ENCODE measurements at regions not wholly inside any gene's neighbourhood (a gene's known extent, or its start where the extent isn't known, plus 50 kb on each side); places are given as distances from the start of the nearest gene placed in this dataset.
A peak's percentile ranks its signal among the peaks of the same experiment; 100 is the strongest.
"Not testable (repeated sequence)": the region's sequence is repeated elsewhere in the genome, so short reads cannot be mapped to it uniquely, and the experiment has no call there.

DNA sequence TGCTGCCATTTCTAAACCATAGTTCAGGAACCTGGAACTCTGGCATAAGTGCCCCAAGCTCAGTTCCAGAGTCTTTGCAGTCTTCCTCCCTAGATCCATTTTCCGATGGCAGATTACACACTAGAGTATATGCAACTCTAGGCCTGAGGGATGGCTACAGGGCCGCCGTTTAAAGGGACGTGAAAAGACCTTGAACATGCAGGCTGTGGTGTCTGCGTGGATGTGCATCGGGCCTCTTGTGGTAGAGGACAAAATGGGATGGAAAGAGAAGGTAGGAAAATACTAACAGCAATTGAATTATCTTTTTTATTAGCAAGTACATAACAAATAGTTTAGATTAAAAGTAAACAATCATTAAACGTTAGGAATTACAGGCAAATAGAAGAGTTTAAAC, 588.9 kb downstream of the RFPL4B start:
- DNase-seq, result no peak

DNA sequence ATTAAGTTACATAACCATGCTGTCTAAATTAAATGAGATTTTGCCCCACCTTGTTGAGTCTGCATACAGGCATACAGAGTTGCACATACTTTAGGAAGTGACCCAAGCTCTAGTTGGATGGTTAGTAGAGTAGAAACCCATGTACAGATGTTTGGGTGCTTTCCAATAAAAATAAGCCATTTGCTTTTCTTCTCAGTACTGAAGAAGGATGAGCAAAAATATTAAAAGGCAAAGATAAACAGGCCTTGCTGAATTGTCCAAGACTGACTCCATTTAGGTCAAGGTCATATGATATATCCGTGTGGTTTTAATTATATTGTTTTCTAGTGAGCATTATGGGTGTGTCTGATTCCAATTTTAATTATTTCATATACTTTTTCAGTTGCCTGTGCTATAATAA, 589.4 kb downstream of the RFPL4B start:
- DNase-seq, result no peak

DNA sequence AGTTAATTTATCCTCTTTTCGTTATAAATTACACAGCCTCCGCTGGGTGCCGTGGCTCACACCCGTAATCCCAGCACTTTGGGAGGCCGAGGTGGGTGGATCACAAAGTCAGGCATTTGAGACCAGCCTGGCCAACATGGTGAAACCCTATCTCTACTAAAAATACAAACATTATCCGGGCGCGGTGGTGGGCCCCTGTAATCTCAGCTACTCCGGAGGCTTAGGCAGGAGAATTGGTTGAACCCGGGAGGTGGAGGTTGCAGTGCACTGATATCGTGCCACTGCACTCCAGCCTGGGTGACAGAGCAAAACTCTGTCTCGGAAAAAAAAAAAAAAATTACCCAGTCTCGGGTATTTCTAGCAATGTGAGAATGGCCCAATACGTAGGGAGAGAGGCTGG, 590.6 kb downstream of the RFPL4B start:
- not testable (repeated sequence) for DNase-seq

DNA sequence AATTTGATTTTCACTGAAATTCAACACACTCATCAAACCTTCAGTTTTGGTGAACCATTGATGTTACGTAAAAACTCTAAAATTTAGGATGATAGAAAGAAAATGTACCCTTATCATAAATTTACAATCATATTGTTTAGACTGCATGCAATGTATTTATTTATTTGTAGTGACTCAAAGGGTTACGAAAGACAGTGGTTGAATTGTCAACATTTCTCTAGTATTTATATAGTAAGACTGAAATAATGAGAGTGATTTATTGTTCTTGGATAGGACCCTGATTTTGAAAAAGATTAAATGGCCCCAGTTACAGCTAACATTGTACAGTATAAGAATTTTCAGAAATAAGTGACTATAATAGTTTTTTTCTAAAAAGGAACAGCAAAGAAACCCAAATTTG, 591.5 kb downstream of the RFPL4B start:
- no peak for DNase-seq

DNA sequence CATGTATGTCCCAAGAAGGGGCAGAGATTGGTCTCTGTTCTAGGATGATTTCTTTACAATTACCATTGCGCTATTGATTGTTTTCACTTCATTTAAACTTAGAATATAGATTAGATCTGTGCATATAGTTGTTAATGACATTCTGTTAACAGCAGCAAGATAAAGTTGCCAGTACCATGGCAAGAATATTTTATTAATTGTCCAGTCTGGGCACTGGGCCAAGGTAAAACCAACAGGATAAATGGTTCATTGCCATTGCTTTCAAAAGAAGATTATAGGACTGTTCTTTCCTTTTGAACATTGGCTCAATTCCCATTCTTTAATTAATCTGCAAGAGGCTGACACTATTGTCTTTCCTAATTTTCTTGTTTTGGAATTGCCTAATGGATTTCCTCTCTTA, 592.4 kb downstream of the RFPL4B start:
- no peak for DNase-seq

DNA sequence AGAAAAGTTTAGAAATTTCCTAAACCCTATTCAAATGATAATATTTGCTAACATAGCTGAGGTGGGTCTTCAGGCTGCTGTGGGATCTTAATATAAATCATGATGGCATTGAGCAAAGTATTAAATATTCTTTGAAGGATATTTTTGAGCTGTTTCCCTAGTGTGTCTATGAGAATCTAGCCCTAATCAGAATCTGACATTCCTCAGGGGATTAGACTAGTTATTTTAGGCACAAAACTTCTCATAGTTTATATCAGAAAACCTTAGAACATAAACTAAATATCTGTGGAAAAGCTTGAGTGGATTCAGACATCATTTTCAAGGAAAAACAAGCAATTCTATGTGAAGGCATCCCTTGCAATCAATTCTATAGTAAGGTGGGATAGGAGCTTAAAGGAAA, 594.5 kb downstream of the RFPL4B start:
- DNase-seq, result no peak

DNA sequence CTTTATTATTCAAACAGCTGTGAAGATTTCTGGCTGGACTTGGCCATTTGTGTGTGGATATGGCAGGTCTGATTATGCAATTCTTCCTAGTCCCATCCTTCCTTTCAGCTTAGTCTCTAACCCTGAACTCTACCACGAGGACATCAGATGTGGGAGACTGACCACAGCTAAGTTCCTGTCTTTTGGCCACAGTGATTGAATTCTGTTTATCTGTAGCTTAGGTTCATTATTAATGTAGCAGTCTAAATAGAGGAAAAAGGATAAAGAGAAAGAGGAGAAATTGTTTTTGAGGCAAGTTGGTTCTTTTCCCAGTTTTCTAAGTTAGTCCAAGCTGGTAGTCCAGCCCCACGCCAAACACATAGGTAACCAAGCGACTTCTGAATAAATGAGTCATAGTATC, 598.9 kb downstream of the RFPL4B start:
- DNase-seq, result no peak

DNA sequence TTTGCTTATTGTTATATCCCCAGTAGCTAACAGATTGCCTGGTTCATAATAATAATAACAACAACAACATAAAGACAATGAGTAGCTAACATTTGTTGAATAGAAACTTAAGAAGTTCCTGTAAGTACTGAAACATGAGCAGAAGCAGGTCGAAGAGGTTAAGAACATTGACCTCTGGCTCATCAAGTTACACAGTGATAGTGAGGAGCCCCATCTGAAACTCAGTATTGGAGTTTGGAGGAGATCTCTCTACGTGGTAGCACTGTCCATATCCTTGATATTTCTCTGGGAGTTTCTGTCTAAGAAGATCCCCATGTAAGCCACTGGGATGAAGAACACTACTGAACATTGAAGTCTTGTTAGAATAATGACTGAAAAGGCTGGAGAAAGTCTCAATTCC, 600.4 kb downstream of the RFPL4B start:
- no peak for DNase-seq

DNA sequence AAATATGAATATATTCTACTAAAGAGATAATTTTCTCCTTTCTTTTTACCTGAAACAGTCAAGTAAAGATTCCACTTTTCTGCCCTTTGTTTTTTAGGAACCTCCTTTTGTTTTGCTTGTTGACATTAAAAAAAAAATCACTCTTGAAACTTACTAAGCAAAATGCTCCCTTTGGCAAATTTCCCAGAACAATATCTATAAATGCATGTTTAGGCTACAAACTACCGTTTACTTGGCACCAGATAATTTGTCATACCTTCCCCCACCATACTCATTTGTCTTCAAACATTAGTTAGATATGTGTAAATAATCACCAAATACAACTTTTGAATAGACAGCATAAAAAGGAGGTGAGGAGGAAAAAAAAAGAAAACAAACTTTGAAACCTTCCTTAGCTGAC, 604.7 kb downstream of the RFPL4B start:
- DNase-seq, result no peak

DNA sequence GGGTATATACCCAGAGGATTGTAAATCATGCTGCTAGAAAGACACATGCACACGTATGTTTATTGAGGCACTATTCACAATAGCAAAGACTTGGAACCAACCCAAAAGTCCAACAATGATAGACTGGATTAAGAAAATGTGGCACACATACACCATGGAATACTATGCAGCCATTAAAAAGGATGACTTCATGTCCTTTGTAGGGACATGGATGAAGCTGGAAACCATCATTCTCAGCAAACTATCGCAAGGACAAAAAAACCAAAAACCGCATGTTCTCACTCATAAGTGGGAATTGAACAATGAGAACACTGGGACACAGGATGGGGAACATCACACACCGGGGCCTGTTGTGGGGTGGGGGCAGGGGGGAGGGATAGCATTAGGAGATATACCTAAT, 608.6 kb downstream of the RFPL4B start:
- not testable (repeated sequence) for DNase-seq

DNA sequence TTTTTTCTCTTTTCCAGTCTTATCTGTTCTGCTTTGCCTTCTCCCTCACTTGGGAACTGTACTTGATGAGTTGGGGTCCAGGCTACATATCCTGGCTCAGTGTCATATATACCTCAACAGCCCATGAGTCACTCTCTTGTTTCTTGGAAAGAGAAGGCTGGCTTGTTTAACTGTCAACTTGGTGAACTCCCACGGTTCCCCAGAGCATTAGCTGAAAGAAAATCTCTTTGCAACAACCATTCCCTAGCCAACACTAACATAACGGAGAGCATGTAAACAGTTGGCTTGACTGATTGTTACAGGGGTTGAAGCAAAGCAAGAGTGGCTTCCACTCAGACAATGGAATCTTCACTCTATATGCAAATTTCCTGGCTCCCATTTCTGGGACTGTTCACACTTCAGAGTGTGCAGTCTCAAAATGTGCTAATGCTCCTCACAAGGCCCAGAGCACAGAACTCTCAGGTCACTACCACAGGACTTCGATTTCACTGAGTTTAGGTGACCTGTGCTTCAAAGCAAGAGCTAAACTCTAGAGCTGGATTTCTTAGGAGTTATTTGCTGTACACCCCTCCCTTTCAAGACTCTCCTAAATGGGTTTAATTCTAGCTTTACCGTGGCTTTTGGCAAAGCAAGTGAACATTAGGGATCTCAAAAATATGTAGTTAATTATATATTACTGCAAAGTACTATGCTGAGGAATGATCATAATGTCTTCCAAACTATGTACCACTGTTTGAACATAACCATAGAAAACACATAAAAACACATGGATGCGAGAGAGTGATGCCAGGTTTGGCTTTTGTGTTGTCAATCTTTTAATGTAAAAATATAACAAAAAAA, 609.8 kb downstream of the RFPL4B start:
- DNase-seq, result peak; percentile 92

DNA sequence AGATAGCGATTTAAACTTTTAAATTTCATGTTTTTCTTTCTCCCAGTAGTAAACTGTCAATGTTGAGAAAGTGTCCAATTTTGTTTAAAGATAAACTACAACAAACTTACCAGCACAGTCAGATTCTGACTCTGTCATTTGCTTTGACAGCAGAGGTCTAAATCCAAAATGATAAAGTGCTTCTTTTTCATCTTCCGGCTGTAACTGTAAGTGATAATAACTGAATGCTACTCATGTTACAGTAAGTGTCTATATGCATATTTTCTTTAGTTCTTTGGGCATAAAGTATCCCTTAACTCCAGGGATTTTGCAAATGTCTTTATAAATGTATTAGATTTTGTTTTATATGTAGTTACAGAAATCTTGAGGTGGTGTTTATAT, 610.4 kb downstream of the RFPL4B start:
- no peak for DNase-seq

DNA sequence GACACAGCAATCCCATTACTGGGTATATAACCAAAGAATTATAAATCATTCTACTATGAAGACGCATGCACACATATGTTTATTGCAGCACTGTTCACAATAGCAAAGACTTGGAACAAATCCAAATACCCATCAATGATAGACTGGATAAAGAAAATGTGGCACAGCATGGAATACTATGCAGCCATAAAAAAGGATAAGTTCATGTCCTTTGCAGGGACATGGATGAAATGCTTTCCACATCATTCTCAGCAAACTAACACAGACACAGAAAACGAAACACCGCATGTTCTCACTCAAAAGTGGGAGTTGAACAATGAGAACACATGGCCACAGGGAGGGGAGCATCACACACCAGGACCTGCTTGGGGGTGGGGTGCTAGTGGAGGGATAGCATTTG, 613.0 kb downstream of the RFPL4B start:
- DNase-seq, result not testable (repeated sequence)

DNA sequence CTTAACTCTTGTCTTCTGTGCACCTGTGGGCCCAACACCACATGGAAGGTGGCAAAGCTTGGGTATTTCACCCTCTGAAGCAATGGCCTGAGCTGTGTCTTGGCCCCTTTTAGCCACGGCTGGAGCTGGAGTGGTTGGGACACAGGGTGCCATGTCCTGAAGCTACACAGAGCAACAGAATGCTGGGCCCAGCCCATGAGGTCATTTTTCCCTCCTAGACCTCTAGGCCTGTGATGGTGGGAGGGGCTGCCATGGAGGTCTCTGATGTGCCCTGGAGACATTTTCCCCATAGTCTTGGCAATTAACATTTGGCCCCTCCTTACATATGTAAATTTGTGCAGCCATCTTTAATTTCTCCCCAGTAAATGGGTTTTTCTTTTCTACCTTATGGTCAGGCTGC, 620.8 kb downstream of the RFPL4B start:
- DNase-seq, result no peak

DNA sequence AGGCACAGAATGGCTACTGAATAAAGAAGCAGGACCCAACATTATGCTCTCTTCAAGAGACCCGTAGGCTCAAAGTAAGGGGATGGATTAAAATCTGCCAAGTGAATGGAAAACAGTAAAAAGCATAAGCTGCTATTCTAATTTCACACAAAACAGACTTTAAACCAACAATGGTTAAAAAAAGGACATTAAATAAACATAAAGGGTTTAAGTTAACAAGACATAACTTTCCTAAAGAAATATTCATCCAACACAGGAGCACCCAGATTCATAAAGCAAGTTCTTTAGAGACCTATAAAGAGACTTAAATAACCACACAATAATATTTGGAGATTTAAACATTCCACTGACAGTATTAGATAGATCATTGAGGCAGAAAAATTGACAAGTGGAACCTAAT, 624.5 kb downstream of the RFPL4B start:
- DNase-seq, result no peak

DNA sequence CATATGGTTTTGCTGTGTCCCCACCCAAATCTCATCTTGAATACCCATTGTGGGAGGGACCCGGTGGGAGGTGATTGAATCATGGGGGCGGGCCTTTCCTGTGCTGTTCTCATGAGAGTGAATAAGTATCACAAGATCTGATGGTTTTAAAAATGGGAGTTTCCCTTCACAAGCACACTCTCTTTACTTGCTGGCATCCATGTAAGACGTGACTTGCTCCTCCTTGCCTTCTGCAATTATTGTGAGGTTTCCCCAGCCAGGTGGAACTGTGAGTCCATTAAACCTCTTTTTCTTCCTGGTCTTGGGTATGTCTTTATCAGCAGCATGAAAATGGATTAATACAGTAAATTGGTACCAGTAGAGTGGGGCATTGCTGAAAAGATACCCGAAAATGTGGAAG, 627.8 kb downstream of the RFPL4B start:
- not testable (repeated sequence) for DNase-seq

DNA sequence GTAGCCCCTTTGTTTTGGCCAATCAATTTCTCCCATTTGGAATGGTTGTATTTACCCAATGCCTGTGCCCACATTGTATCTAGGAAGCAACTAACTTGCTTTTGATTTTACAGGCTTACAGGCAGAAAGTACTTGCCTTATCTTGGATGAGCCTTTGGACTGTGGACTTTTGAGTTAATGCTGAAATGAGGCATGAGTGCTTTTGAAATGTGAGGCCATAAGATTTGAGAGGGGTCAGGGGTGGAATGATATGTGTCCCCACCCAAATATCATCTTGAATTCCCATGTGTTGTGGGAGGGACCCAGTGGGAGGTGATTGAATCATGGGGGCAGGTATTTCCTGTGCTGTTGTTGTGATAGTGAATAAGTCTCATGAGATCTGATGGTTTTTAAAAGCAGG, 629.4 kb downstream of the RFPL4B start:
- DNase-seq, result not testable (repeated sequence)

DNA sequence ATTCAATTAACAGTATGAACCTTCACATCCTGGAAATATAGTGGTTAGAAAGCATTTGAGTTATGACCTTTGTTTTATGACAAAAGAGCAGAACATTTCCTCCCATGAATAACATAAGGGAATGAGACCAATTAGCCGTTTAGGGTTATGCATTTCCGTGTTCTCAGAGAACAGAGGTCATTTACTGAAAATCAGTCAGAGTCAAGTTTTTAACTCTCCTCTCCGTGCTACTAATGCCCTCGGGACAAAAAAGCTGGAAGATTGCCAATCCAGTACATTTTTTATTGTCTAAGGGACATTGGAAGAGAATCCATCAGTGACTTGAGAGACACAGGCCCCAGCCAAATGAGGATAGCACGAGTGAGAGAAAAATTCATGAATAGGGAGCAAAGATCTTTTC, 632.7 kb downstream of the RFPL4B start:
- DNase-seq, result no peak

DNA sequence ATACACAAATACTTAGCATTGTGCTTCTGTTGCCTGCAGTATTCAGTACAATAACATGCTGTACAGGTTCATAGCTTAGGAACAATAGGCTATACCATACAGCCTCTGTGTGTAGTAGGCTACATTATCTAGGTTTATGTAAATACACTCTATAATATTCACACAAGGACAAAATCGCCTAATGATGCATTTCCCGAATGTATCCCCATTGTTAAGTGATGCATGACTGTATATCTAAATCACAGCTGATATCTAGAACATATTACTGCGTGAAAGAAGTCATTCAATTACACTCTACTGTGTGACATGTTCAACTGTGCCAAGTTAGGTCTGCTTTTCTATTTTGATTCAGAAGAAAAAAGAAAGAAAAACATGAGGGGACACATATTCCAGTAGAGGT, 633.5 kb downstream of the RFPL4B start:
- DNase-seq, result no peak

DNA sequence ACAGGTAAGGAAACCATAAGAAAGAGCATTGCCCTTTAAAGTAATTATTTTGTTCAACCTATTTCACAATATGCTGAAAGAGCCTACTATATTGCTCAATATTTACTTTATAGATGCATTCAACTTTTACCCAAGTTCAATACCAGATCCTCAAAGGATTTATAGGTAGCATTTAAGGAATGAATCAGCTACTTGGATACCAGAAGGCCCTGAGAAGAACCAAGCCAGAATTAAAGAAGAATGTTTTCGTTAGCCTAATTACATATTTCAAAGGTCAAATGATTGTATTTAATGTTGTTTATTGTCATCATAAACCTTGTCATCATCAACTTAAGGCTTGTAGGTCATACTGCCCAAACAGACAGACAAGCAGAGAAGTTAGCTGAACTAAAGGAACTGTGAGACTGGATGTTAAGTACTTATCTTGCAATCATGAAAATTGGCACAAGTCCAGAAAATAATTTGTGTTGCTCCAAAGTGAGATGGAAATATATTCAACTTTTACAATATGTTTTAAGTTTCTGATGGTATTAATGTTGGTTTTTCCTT, 636.7 kb downstream of the RFPL4B start:
- DNase-seq, result no peak

DNA sequence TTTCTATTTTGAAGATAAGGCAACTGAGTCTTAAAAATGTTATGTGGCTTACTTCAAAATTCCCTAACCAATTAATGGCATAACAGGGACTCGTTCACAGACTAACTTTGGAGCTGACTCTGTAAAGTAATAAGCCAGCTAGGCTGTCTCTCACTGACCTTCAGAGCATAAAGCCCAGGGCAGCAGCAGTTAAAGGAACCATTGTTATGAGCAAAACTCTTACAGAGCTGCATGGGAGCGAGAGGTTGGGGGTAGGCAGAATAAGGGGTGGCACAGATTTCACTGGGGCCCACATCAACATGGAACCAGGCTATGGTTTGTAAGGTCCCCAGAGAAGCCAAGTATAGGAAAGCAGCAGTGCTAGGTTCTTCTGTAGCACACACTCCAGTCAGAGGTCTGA, 637.8 kb downstream of the RFPL4B start:
- no peak for DNase-seq

DNA sequence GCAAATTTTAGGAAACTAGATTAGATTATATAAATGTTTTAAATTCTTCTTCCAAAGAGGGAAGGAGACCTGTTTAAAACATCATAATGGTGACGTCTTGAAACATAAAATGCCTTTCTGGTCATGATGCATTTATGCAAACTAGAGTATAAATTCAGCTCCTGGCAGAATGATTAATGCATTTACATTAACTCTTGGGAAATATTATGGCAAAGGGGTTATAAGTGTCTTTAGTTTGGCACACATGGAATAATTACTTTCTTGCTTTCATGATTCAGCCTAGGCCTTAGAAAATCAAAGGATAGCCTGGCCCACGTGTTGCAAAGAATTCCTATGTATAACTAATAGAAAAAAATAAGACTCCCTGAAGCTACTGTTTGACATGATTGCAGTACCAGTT, 639.2 kb downstream of the RFPL4B start:
- no peak for DNase-seq

DNA sequence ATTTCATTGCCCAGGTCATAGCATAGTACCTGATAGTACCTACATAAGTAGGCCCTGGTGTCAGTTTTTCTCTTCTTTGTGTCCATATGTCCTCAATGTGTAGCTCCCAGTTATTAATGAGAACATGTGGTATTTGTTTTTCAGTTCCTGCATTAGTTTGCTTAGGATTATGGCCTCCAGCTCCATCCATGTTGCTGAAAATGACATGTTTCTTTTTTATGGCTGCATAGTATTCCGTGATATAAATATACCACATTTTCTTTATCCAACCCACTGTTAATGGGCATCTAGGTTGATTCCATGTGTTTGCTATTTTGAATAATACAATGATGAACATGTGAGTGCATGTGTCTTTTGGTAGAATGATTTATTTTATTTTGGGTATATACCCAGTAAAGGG, 641.6 kb downstream of the RFPL4B start:
- DNase-seq, result no peak

DNA sequence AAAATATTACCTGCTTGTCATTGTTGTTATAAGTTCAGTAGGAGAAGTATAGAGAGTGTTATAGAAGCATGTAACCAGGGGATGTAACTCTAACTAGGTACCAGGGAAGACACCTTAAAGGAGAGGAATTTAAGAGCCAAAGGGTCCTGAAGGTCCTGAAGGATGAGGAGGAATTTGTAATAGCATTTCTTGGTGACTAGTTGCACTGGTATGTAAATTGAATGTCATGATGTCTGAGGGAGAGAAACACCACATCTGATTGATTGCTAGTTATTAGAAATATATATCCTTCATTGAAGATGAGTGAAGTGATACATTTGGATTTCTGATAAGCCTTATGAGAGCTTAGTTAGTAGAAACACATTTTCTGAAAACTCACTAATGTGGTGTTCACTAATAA, 643.8 kb downstream of the RFPL4B start:
- no peak for DNase-seq
